OCI-LY7 (cell line): ENCODE measurements at regions not wholly inside any gene's neighbourhood (a gene's known extent, or its start where the extent isn't known, plus 50 kb on each side); places are given as distances from the start of the nearest gene placed in this dataset.

Source experiments
- BruUV-seq: library from RNA; stranded (reverse); fragments of 400-500 nt; replicated peaks from 2 replicates; lab custom pipeline; 2021; lab: Mats Ljungman, UMichigan
- CTCF ChIA-PET: fragments of 300-600 bp; sonication (Branson Sonifier 250); formaldehyde crosslinking; loops from one replicate; lab custom pipeline; 2022; ENCODE audit warnings: antibody characterized with exemption; ENCODE audit not compliant: unreplicated experiment; lab: Charles Lee
- POLR2A ChIA-PET: fragments of 300-600 bp; sonication (Branson Sonifier 250); formaldehyde crosslinking; loops from one replicate; lab custom pipeline; 2022; ENCODE audit warnings: antibody characterized with exemption; lab: Charles Lee
- DNase-seq: peaks from one replicate; pipeline ENCODE4 v3.0.0-alpha.2; 2015; ENCODE audit warnings: low spot score
- H2AFZ ChIP-seq: fragments of 200-600 bp; sonication (generic), shearing (Covaris generic); 2 replicates; pipeline ENCODE4 v1.6.1; 2014; ENCODE audit warnings: mild to moderate bottlenecking, antibody characterized with exemption, low read length, moderate library complexity
- H3K27ac ChIP-seq: fragments of 200-600 bp; sonication (generic); 2 replicates; pipeline ENCODE4 v1.5.1; 2014; ENCODE audit warnings: mixed run types, low read depth, mild to moderate bottlenecking, moderate library complexity, low read length, inconsistent platforms; ENCODE audit not compliant: poor library complexity, severe bottlenecking
- H3K36me3 ChIP-seq: fragments of 200-600 bp; sonication (generic); 2 replicates; pipeline ENCODE4 v1.6.1; 2014; ENCODE audit warnings: mild to moderate bottlenecking, antibody characterized with exemption, low read length, moderate library complexity, mixed read lengths; ENCODE audit not compliant: insufficient read depth
- H3K4me1 ChIP-seq: fragments of 200-600 bp; sonication (generic); 2 replicates; pipeline ENCODE4 v1.5.1; 2014; ENCODE audit warnings: mild to moderate bottlenecking, low read length; ENCODE audit not compliant: insufficient read depth, poor library complexity, severe bottlenecking
- H3K4me2 ChIP-seq: fragments of 200-600 bp; sonication (generic); 2 replicates; pipeline ENCODE4 v1.6.1; 2014; ENCODE audit warnings: mild to moderate bottlenecking, low read length
- H3K4me3 ChIP-seq: fragments of 200-600 bp; sonication (generic); 2 replicates; pipeline ENCODE4 v1.5.1; 2014; ENCODE audit warnings: mild to moderate bottlenecking, low read depth, low read length; ENCODE audit not compliant: poor library complexity, severe bottlenecking
- H3K79me2 ChIP-seq: fragments of 200-600 bp; sonication (generic); 2 replicates; pipeline ENCODE4 v1.6.1; 2016; ENCODE audit warnings: low read depth, mild to moderate bottlenecking, low read length, moderate library complexity, mixed read lengths; ENCODE audit not compliant: insufficient read depth
- H3K9me2 ChIP-seq: fragments of 200-600 bp; sonication (generic); 2 replicates; pipeline ENCODE4 v1.6.1; 2016; ENCODE audit warnings: mild to moderate bottlenecking, low read length, mixed read lengths; ENCODE audit not compliant: insufficient read depth
- H3K9me3 ChIP-seq: fragments of 200-600 bp; sonication (generic); 2 replicates; pipeline ENCODE4 v1.6.1; 2014; ENCODE audit warnings: mild to moderate bottlenecking, mixed run types, low read length, mixed read lengths
- H4K20me1 ChIP-seq: fragments of 200-600 bp; sonication (generic); 2 replicates; pipeline ENCODE4 v1.6.1; 2014; ENCODE audit warnings: mild to moderate bottlenecking, antibody characterized with exemption, low read length, moderate library complexity, mixed read lengths; ENCODE audit not compliant: insufficient read depth
- EZH2phosphoT487 ChIP-seq: fragments of 200-600 bp; sonication (generic); IDR thresholded peaks from 2 replicates; pipeline ENCODE4 v1.6.1; 2018; ENCODE audit warnings: low read depth, borderline replicate concordance, mild to moderate bottlenecking, mixed run types, antibody characterized with exemption, low read length, moderate library complexity, mixed read lengths
- intact Hi-C: fragments of 100-400 bp; cut with micrococcal nuclease; formaldehyde crosslinking; loops from one replicate; pipeline ENCODE4 v1.10.0; 2022; ENCODE audit not compliant: unreplicated experiment
- TF ChIP-seq, protein P1 (sequence below): fragments of 200-600 bp; sonication (generic); conservative IDR thresholded peaks from 2 replicates; pipeline ENCODE4 v1.5.1; 2014; ENCODE audit warnings: mild to moderate bottlenecking, antibody characterized with exemption, low read length, moderate library complexity, mixed read lengths

GRCh38 chr7:19312416-19312815 is 167.2 kb upstream of the FERD3L start:
- Histone ChIP-seq H4K20me1 (no peaks in the 10 kb centered on the region), H3K79me2 (no peaks in the 10 kb centered on the region), H3K9me3 (no peaks in the 10 kb centered on the region), H3K4me3 (no peak overlapping the region), H2AFZ (no peak overlapping the region), H3K27ac (no peak overlapping the region), H3K4me2 (no peak overlapping the region), H3K36me3 (no peaks in the 10 kb centered on the region), H3K4me1 (no peaks in the 10 kb centered on the region), H3K9me2 (no peaks in the 10 kb centered on the region)
- CTCF ChIA-PET = no interaction called here
- POLR2A ChIA-PET = interaction anchor here (0.7 kb wide), 1 partner anchor 27 kb away, joined by 3 read pairs; no protein-coding TSS in a partner anchor
- intact Hi-C loops = no loop called here
- no peak for TF ChIP-seq EZH2phosphoT487
- TF ChIP-seq, protein P1, sequence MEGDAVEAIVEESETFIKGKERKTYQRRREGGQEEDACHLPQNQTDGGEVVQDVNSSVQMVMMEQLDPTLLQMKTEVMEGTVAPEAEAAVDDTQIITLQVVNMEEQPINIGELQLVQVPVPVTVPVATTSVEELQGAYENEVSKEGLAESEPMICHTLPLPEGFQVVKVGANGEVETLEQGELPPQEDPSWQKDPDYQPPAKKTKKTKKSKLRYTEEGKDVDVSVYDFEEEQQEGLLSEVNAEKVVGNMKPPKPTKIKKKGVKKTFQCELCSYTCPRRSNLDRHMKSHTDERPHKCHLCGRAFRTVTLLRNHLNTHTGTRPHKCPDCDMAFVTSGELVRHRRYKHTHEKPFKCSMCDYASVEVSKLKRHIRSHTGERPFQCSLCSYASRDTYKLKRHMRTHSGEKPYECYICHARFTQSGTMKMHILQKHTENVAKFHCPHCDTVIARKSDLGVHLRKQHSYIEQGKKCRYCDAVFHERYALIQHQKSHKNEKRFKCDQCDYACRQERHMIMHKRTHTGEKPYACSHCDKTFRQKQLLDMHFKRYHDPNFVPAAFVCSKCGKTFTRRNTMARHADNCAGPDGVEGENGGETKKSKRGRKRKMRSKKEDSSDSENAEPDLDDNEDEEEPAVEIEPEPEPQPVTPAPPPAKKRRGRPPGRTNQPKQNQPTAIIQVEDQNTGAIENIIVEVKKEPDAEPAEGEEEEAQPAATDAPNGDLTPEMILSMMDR = no peak
- BruUV-seq = no TSS peak
- no peak for DNase-seq

- Histone ChIP-seq H3K9me3 (no peaks in the 10 kb centered on the region), H3K27ac (no peak overlapping the region), H3K4me3 (no peak overlapping the region), H2AFZ (no peak overlapping the region), H4K20me1 (no peaks in the 10 kb centered on the region), H3K36me3 (no peaks in the 10 kb centered on the region), H3K4me1 (no peaks in the 10 kb centered on the region), H3K4me2 (no peak overlapping the region), H3K9me2 (no peaks in the 10 kb centered on the region), H3K79me2 (no peaks in the 10 kb centered on the region)
- TF ChIP-seq, protein P1 = no peak
- no peak for TF ChIP-seq EZH2phosphoT487
- no TSS peak for BruUV-seq
- DNase-seq = no peak
- ChIA-PET POLR2A (no interaction called here), CTCF (no interaction called here)
- intact Hi-C loops = no loop called here
Measured at GRCh38 chr7:19307554-19307953, 162.3 kb upstream of the FERD3L start.

DNA sequence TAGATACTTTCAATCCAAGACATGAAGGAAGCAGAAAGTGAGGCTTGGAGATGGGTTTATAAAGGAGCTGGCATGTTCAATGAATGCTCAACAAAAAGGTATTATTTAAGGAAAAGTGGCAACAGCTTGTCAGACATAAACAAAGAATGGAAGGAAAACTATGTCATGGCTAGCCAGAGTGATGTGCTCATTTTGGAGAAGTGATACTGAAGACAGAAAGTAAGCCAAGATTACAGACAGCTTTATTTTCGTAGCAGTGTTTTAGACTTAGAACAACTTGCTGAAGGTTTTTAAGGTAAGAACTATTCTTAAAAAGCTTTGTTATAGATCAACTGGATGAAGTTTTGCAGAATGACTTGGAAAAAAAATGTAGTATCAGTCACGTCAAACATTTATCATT is 160.5 kb upstream of the FERD3L start:
- CTCF ChIA-PET = no interaction called here
- H3K4me2 ChIP-seq = no peak overlapping the region
- no peak overlapping the region for H3K4me3 ChIP-seq
- no peak overlapping the region for H3K27ac ChIP-seq
- no peaks in the 10 kb centered on the region for H3K9me3 ChIP-seq
- H3K4me1 ChIP-seq = no peaks in the 10 kb centered on the region
- POLR2A ChIA-PET = interaction anchor here (0.6 to 0.7 kb wide), 2 partner anchors 441 to 1025 kb away, joined by 3 to 4 read pairs; no protein-coding TSS in a partner anchor
- BruUV-seq = no TSS peak
- H3K9me2 ChIP-seq = no peaks in the 10 kb centered on the region
- TF ChIP-seq, protein P1 = no peak
- no peak for TF ChIP-seq EZH2phosphoT487
- intact Hi-C loops = no loop called here
- no peaks in the 10 kb centered on the region for H4K20me1 ChIP-seq
- DNase-seq = no peak
- no peaks in the 10 kb centered on the region for H3K79me2 ChIP-seq
- H3K36me3 ChIP-seq = no peaks in the 10 kb centered on the region
- H2AFZ ChIP-seq = no peak overlapping the region
